ENCODE measurements at regions not wholly inside any gene's neighbourhood (a gene's known extent, or its start where the extent isn't known, plus 50 kb on each side); places are given as distances from the start of the nearest gene placed in this dataset.

GRCh38 chr9:90219548-90220118 is 423.0 kb downstream of the DIRAS2 start:
- TF ChIP-seq CTCF (IDR thresholded peaks at IDR 0.05; ENCODE audit: low read length) (peak; percentile 79), EZH2 (optimal IDR thresholded peaks at IDR 0.05; ENCODE audit: low read depth, low read length) (no peak), EZH2phosphoT487 (IDR thresholded peaks at IDR 0.05; ENCODE audit: low read length) (no peak)
